Activated B cell treated with CpG ODN at 0.5 μM for 24 hours (primary cell): ENCODE measurements at regions not wholly inside any gene's neighbourhood (a gene's known extent, or its start where the extent isn't known, plus 50 kb on each side); places are given as distances from the start of the nearest gene placed in this dataset.

Experiments
- ATAC-seq: fragments of 200-7000 bp; cut with Tn5 transposase; one replicate; pipeline ENCODE4 v1.10.0; 2021; ENCODE audit warnings: low read depth, mild to moderate bottlenecking, moderate library complexity
- CTCF ChIA-PET: fragments of 350-600 bp; sonication (Branson Sonifier 250); formaldehyde crosslinking; loops from one replicate; lab custom pipeline; 2021; ENCODE audit warnings: antibody characterized with exemption; lab: Charles Lee
- POLR2A ChIA-PET: fragments of 350-600 bp; sonication (Branson Sonifier 250); formaldehyde crosslinking; loops from one replicate; lab custom pipeline; 2021; ENCODE audit warnings: antibody characterized with exemption; lab: Charles Lee
- DNase-seq: peaks from one replicate; pipeline ENCODE4 v3.0.0; 2022
- H3K27ac Mint-ChIP-seq: one replicate; pipeline ENCODE4 v1.8.0; 2020; ENCODE audit warnings: mixed read lengths
- H3K27me3 Mint-ChIP-seq: one replicate; pipeline ENCODE4 v1.8.0; 2021; ENCODE audit warnings: mixed read lengths
- H3K36me3 Mint-ChIP-seq: one replicate; pipeline ENCODE4 v1.8.0; 2021; ENCODE audit warnings: low read depth, mixed read lengths
- H3K4me1 Mint-ChIP-seq: one replicate; pipeline ENCODE4 v1.8.0; 2021; ENCODE audit warnings: mixed read lengths
- H3K4me3 Mint-ChIP-seq: one replicate; pipeline ENCODE4 v1.8.0; 2020; ENCODE audit warnings: mild to moderate bottlenecking, mixed read lengths
- H3K9me3 Mint-ChIP-seq: one replicate; pipeline ENCODE4 v1.8.0; 2020; ENCODE audit warnings: mixed read lengths
- intact Hi-C: fragments of 100-400 bp; cut with micrococcal nuclease; formaldehyde crosslinking; loops from one replicate; pipeline ENCODE4 v1.15.1; 2024
- TF ChIP-seq, protein P1 (sequence below): fragments of 200-600 bp; IDR thresholded peaks from one replicate; pipeline ENCODE4 v1.8.0; 2022; ENCODE audit warnings: antibody characterized with exemption, mild to moderate bottlenecking

GRCh38 chr18:32607816-32608215 is 137.1 kb upstream of the GAREM1 start:
- CTCF ChIA-PET, result no interaction called here
- Mint-ChIP-seq H3K27ac (no peak overlapping the region), H3K9me3 (no peaks in the 10 kb centered on the region), H3K4me3 (no peak overlapping the region), H3K27me3 (peaks cover 22% of the 10 kb centered on the region), H3K4me1 (no peaks in the 10 kb centered on the region), H3K36me3 (no peaks in the 10 kb centered on the region)
- DNase-seq (no peak), ATAC-seq (no peak)
- POLR2A ChIA-PET, result no interaction called here
- TF ChIP-seq, protein P1, sequence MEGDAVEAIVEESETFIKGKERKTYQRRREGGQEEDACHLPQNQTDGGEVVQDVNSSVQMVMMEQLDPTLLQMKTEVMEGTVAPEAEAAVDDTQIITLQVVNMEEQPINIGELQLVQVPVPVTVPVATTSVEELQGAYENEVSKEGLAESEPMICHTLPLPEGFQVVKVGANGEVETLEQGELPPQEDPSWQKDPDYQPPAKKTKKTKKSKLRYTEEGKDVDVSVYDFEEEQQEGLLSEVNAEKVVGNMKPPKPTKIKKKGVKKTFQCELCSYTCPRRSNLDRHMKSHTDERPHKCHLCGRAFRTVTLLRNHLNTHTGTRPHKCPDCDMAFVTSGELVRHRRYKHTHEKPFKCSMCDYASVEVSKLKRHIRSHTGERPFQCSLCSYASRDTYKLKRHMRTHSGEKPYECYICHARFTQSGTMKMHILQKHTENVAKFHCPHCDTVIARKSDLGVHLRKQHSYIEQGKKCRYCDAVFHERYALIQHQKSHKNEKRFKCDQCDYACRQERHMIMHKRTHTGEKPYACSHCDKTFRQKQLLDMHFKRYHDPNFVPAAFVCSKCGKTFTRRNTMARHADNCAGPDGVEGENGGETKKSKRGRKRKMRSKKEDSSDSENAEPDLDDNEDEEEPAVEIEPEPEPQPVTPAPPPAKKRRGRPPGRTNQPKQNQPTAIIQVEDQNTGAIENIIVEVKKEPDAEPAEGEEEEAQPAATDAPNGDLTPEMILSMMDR, result no peak
- intact Hi-C loops, result no loop called here

DNA sequence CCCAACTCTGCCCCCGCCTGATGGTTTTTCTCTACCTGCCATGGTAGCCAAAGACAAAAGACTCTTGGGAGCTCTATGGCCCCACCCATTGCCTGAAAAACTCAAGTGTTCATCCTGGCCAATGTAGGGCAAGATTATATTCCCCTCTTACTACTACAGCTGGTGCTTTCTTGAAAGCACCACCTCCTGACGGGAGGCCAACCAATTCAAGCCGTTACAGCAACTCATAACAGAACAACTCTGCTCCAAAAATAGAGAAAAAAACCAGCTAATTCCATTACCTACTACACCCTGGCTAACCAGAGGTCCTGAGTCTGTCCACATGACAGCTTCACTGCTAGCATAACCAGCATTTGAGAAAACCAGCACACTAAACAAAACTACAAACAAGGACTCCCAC is 127.5 kb upstream of the GAREM1 start:
- no peak for DNase-seq
- no peak overlapping the region for H3K4me3 Mint-ChIP-seq
- TF ChIP-seq, protein P1, result no peak
- peaks cover 4% of the 10 kb centered on the region for H3K9me3 Mint-ChIP-seq
- H3K27ac Mint-ChIP-seq, result no peak overlapping the region
- H3K36me3 Mint-ChIP-seq, result no peaks in the 10 kb centered on the region
- intact Hi-C loops, result no loop called here
- ChIA-PET POLR2A (no interaction called here), CTCF (no interaction called here)
- no peak for ATAC-seq
- H3K27me3 Mint-ChIP-seq, result peaks cover 5% of the 10 kb centered on the region
- no peaks in the 10 kb centered on the region for H3K4me1 Mint-ChIP-seq

- DNase-seq (no peak), ATAC-seq (no peak)
- Mint-ChIP-seq H3K4me1 (no peaks in the 10 kb centered on the region), H3K27me3 (peaks cover 5% of the 10 kb centered on the region), H3K36me3 (no peaks in the 10 kb centered on the region), H3K4me3 (no peak overlapping the region), H3K27ac (no peak overlapping the region), H3K9me3 (peaks cover 4% of the 10 kb centered on the region)
- ChIA-PET POLR2A (no interaction called here), CTCF (no interaction called here)
- intact Hi-C loops, result no loop called here
- TF ChIP-seq, protein P1, result no peak
Observed at GRCh38 chr18:32596501-32596900, 125.8 kb upstream of the GAREM1 start.

DNA sequence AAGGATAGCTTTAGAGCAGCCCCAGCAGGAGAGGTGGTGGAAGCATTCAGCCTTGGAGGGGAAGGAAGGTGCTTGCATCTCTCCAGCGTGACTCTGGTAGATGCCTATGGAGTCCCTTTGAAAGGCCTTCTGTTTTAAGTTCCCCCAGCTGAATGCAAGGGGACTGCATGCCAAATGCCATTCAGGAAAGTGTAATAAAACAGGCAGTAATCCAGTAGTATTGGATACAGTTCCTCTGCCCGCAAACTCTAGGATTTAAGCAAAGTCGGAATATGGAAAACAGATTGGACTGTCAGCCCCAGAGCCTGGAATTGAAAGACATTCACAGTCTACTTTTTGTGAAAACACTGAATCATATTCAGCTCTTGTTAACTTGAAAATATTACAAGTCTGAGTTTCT is 125.2 kb upstream of the GAREM1 start:
- Mint-ChIP-seq H3K9me3 (peaks cover 2% of the 10 kb centered on the region), H3K27ac (no peak overlapping the region), H3K4me3 (no peak overlapping the region), H3K4me1 (no peaks in the 10 kb centered on the region), H3K27me3 (peaks cover 5% of the 10 kb centered on the region), H3K36me3 (no peaks in the 10 kb centered on the region)
- POLR2A ChIA-PET, result no interaction called here
- DNase-seq (no peak), ATAC-seq (no peak)
- TF ChIP-seq, protein P1, result no peak
- CTCF ChIA-PET, result no interaction called here
- intact Hi-C loops, result no loop called here

- intact Hi-C loops, result no loop called here
Observed at GRCh38 chr18:32588191-32588590, 117.5 kb upstream of the GAREM1 start.

More at GRCh38 chr18:32588191-32588590, 117.5 kb upstream of the GAREM1 start:
- H3K4me3 Mint-ChIP-seq, result no peak overlapping the region
- H3K36me3 Mint-ChIP-seq, result no peaks in the 10 kb centered on the region
- DNase-seq, result no peak
- CTCF ChIA-PET, result no interaction called here
- TF ChIP-seq, protein P1, result no peak
- H3K4me1 Mint-ChIP-seq, result no peaks in the 10 kb centered on the region
- peaks cover 13% of the 10 kb centered on the region for H3K27me3 Mint-ChIP-seq
- POLR2A ChIA-PET, result no interaction called here
- ATAC-seq, result no peak
- H3K27ac Mint-ChIP-seq, result no peak overlapping the region
- H3K9me3 Mint-ChIP-seq, result peaks cover 5% of the 10 kb centered on the region
